ENCODE measurements at regions not wholly inside any gene's neighbourhood (a gene's known extent, or its start where the extent isn't known, plus 50 kb on each side); places are given as distances from the start of the nearest gene placed in this dataset.

DNA sequence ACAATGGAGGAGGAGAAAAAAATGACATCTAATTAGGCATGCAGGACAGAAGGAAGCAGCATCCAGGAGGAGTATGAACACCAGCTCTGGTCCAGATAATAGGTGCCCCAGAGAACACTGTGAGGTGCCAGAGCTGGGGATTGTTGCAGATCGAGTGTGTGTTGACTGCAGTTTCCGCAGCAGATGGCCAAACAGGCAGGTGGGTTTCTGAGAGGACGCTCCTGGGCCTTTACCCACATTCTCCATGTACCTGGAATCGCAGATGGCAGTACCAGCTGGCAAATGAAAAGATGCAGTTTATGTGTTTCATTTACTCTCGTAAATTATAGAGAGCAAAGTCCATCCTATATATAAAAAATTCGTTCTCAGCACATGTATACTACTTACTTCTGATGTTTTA is 182.2 kb upstream of the ISL1 start:
- TF ChIP-seq, protein P1, sequence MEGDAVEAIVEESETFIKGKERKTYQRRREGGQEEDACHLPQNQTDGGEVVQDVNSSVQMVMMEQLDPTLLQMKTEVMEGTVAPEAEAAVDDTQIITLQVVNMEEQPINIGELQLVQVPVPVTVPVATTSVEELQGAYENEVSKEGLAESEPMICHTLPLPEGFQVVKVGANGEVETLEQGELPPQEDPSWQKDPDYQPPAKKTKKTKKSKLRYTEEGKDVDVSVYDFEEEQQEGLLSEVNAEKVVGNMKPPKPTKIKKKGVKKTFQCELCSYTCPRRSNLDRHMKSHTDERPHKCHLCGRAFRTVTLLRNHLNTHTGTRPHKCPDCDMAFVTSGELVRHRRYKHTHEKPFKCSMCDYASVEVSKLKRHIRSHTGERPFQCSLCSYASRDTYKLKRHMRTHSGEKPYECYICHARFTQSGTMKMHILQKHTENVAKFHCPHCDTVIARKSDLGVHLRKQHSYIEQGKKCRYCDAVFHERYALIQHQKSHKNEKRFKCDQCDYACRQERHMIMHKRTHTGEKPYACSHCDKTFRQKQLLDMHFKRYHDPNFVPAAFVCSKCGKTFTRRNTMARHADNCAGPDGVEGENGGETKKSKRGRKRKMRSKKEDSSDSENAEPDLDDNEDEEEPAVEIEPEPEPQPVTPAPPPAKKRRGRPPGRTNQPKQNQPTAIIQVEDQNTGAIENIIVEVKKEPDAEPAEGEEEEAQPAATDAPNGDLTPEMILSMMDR (IDR thresholded peaks at IDR 0.05): no peak

DNA sequence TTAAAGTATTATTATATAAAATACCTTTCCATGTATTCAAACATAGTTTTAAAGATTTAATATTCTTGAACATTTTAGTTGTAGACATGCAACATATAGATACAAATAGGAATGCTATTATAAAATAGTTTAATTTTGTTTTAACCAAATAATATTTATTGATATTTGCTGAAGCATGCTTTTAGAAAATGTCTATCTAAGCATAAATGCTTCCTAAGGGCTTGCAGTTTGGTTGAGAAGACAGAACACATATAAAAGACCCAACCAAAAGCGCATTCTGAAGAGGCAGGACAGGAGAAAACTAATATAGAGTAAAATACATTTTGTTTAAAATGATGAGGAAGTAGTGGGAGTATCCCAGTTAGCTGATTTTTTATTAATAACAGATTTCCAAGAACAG is 181.5 kb upstream of the ISL1 start:
- Histone ChIP-seq H3K4me3 (ENCODE audit: low read depth in 1 of 2, low read length in 1 of 2) (no peak overlapping the region), H3K9me3 (no peaks in the 10 kb centered on the region)
- TF ChIP-seq, protein P1 (IDR thresholded peaks at IDR 0.05): no peak

More for the DNA sequence above, 182.2 kb upstream of the ISL1 start:
- Histone ChIP-seq H3K36me3 (no peaks in the 10 kb centered on the region), H3K27me3 (no peaks in the 10 kb centered on the region), H3K27ac (no peak overlapping the region), H3K9me3 (no peaks in the 10 kb centered on the region), H3K4me3 (ENCODE audit: low read depth in 1 of 2, low read length in 1 of 2) (no peak overlapping the region), H3K4me1 (ENCODE audit: control insufficient read depth in 1 of 2, insufficient read depth in 1 of 2, low read depth in 1 of 2, low read length in 1 of 2) (no peaks in the 10 kb centered on the region)

GRCh38 chr5:51202161-51202560 is 181.1 kb upstream of the ISL1 start:
- no peaks in the 10 kb centered on the region for H3K4me1 ChIP-seq (ENCODE audit: control insufficient read depth in 1 of 2, insufficient read depth in 1 of 2, low read depth in 1 of 2, low read length in 1 of 2)
- no peak overlapping the region for H3K27ac ChIP-seq
- no peaks in the 10 kb centered on the region for H3K9me3 ChIP-seq
- no peaks in the 10 kb centered on the region for H3K27me3 ChIP-seq
- H3K4me3 ChIP-seq (ENCODE audit: low read depth in 1 of 2, low read length in 1 of 2): no peak overlapping the region
- no peaks in the 10 kb centered on the region for H3K36me3 ChIP-seq
- TF ChIP-seq, protein P1 (IDR thresholded peaks at IDR 0.05): no peak

More for the DNA sequence above, 181.5 kb upstream of the ISL1 start:
- Histone ChIP-seq H3K4me1 (ENCODE audit: control insufficient read depth in 1 of 2, insufficient read depth in 1 of 2, low read depth in 1 of 2, low read length in 1 of 2) (no peaks in the 10 kb centered on the region), H3K27me3 (no peaks in the 10 kb centered on the region), H3K36me3 (no peaks in the 10 kb centered on the region), H3K27ac (no peak overlapping the region)

GRCh38 chr5:51203598-51203997 is 179.7 kb upstream of the ISL1 start:
- TF ChIP-seq, protein P1 (IDR thresholded peaks at IDR 0.05): no peak

GRCh38 chr5:51208296-51208695 is 175.0 kb upstream of the ISL1 start:
- Histone ChIP-seq H3K4me1 (ENCODE audit: control insufficient read depth in 1 of 2, insufficient read depth in 1 of 2, low read depth in 1 of 2, low read length in 1 of 2) (no peaks in the 10 kb centered on the region), H3K9me3 (no peaks in the 10 kb centered on the region), H3K27me3 (no peaks in the 10 kb centered on the region), H3K36me3 (no peaks in the 10 kb centered on the region), H3K4me3 (ENCODE audit: low read depth in 1 of 2, low read length in 1 of 2) (no peak overlapping the region), H3K27ac (no peak overlapping the region)
- TF ChIP-seq, protein P1 (IDR thresholded peaks at IDR 0.05): no peak

More at GRCh38 chr5:51203598-51203997, 179.7 kb upstream of the ISL1 start:
- Histone ChIP-seq H3K27me3 (no peaks in the 10 kb centered on the region), H3K9me3 (no peaks in the 10 kb centered on the region), H3K27ac (no peak overlapping the region), H3K4me3 (ENCODE audit: low read depth in 1 of 2, low read length in 1 of 2) (no peak overlapping the region), H3K4me1 (ENCODE audit: control insufficient read depth in 1 of 2, insufficient read depth in 1 of 2, low read depth in 1 of 2, low read length in 1 of 2) (no peaks in the 10 kb centered on the region), H3K36me3 (no peaks in the 10 kb centered on the region)

GRCh38 chr5:51214746-51215145 is 168.5 kb upstream of the ISL1 start:
- H3K9me3 ChIP-seq: no peaks in the 10 kb centered on the region
- H3K27ac ChIP-seq: no peak overlapping the region
- no peak overlapping the region for H3K4me3 ChIP-seq (ENCODE audit: low read depth in 1 of 2, low read length in 1 of 2)
- H3K27me3 ChIP-seq: no peaks in the 10 kb centered on the region
- no peaks in the 10 kb centered on the region for H3K36me3 ChIP-seq
- TF ChIP-seq, protein P1 (IDR thresholded peaks at IDR 0.05): no peak
- H3K4me1 ChIP-seq (ENCODE audit: control insufficient read depth in 1 of 2, insufficient read depth in 1 of 2, low read depth in 1 of 2, low read length in 1 of 2): no peaks in the 10 kb centered on the region
